Retinal pigment epithelial cell (primary cell): ENCODE measurements at regions not wholly inside any gene's neighbourhood (a gene's known extent, or its start where the extent isn't known, plus 50 kb on each side); places are given as distances from the start of the nearest gene placed in this dataset.

Source experiments
- DNase-seq: peaks from one replicate; pipeline ENCODE4 v3.0.0-alpha.2; 2010; ENCODE audit warnings: low read depth
- H3K4me3 ChIP-seq: 2 replicates; pipeline ENCODE4 v1.5.1; 2011; ENCODE audit warnings: mild to moderate bottlenecking, low read length, control low read depth, moderate library complexity
- TF ChIP-seq, protein P1 (sequence below): conservative IDR thresholded peaks from 2 replicates; pipeline ENCODE4 v1.5.1; 2011; ENCODE audit warnings: low read depth, low read length, control low read depth, inconsistent platforms

DNA sequence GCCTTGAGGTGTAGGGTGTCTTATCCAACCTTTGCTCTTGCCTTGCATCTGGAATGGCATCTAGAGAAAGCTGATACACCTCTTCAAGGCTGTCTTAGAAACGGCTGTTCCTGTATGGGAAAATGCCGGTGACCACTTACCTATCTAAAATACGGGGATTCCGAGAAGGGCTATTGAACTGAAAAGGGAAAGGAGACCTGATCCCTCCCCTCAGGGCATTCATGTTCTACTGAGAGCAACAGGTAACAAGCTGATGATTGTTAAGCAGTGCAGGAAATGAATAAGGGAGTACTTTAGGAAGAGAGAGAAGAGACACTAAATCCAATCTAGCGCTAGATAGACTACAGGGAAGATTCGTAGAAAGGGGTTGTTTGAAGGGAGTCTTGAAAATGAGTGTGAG lies 1388.1 kb downstream of the FAM181B start:
- TF ChIP-seq, protein P1, sequence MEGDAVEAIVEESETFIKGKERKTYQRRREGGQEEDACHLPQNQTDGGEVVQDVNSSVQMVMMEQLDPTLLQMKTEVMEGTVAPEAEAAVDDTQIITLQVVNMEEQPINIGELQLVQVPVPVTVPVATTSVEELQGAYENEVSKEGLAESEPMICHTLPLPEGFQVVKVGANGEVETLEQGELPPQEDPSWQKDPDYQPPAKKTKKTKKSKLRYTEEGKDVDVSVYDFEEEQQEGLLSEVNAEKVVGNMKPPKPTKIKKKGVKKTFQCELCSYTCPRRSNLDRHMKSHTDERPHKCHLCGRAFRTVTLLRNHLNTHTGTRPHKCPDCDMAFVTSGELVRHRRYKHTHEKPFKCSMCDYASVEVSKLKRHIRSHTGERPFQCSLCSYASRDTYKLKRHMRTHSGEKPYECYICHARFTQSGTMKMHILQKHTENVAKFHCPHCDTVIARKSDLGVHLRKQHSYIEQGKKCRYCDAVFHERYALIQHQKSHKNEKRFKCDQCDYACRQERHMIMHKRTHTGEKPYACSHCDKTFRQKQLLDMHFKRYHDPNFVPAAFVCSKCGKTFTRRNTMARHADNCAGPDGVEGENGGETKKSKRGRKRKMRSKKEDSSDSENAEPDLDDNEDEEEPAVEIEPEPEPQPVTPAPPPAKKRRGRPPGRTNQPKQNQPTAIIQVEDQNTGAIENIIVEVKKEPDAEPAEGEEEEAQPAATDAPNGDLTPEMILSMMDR = no peak
- no peak overlapping the region for H3K4me3 ChIP-seq
- DNase-seq = no peak

DNA sequence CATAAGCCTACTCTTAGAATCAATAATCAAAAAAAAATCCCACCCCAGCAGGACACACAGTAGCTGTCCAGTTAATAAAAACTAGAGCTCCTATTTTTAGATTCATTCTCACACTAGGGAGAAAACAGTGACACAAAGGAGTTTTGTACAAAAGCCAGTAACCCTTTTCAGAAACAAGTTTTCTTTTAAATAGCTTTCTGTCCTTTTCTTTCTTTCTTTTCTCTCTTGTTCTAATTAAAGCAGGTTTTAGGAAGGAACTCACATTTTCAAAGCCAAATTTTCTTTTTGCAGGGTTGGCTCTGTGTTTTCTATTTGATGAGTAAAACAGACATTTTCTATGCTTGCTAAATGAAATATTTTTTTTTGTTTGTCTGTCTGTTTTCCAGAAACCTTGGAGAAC lies 1390.7 kb downstream of the FAM181B start:
- H3K4me3 ChIP-seq = no peak overlapping the region
- DNase-seq = no peak
- TF ChIP-seq, protein P1 = no peak

DNA sequence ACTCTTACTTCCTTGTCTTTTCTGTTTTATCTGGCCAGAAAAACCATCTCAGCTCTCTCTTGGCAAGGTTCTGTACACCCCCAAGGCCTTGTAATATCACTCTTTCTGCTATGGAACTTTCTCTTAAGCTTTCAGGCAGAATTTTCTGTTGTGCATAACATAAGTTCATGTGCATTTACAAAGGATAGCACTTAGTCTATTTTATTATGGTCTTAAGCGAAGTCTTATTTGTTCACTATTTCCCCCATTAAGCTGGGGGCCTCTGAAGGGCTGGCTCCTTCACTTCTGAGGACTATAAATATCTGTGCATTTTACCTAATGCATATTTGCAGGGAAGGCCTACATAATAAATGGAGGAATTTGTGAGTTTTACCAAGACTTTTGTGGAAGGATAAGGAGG lies 1393.4 kb downstream of the FAM181B start:
- no peak for DNase-seq
- H3K4me3 ChIP-seq = no peak overlapping the region

DNA sequence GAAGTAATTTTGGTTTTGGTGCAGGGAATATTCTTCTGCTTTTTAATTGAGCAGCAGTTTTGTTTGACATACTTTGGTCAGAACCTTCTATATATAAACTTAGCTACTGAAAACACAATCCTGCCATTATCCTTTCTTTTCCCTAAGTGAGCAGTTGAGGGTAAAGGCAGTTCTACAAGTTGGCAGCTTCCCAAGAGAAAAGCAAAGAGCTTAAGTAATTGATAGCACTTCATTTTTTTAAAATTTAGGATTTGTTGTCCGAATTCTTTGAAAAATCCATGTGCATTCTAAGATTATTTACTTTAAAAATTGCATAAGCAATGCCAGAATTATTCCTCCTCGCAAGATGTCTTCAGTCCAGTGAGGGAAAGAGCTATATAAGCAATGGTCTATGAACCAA lies 1394.1 kb downstream of the FAM181B start:
- peak; percentile 7 for DNase-seq
- H3K4me3 ChIP-seq = no peak overlapping the region
- TF ChIP-seq, protein P1 = no peak

More for the DNA sequence above, 1393.4 kb downstream of the FAM181B start:
- TF ChIP-seq, protein P1 = no peak

DNA sequence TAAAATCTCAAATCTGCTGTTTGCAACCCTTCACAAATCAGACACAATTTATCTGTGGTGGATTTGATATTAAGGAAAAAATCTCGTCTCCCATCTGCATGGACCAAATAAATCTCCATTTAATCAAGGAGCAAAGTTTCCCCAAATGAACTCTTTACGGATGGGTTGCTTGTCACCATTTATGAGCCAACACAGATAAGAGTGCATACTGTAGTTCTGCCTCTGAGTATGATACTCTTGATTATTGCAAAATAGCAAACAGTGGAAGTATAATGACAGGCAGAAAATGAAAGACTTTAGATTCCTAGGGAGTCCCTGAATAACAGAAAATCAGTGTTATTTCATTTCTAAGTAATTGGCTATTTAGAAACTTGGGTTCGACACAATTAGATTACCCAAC lies 1395.9 kb downstream of the FAM181B start:
- TF ChIP-seq, protein P1 = no peak
- DNase-seq = no peak
- H3K4me3 ChIP-seq = no peak overlapping the region

DNA sequence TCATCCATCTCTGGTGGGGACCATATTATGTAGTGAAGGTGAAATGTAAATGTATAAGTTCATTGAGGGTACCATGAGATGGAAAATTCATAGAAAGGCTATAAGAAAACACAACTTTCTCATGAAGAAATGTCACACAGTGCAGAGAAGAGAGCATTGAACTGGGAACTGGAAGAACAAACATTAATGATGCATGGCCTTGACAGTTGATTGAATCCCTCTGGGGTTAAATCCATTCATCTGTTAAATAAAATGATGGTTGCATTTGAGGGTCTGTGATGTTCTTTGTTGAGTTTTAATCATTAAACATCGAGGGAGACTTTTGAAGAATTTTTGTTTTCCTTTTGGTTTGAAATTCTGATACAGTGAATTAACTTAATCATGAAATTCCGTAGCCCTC lies 1401.4 kb downstream of the FAM181B start:
- DNase-seq = no peak
- H3K4me3 ChIP-seq = no peak overlapping the region
- TF ChIP-seq, protein P1 = no peak

DNA sequence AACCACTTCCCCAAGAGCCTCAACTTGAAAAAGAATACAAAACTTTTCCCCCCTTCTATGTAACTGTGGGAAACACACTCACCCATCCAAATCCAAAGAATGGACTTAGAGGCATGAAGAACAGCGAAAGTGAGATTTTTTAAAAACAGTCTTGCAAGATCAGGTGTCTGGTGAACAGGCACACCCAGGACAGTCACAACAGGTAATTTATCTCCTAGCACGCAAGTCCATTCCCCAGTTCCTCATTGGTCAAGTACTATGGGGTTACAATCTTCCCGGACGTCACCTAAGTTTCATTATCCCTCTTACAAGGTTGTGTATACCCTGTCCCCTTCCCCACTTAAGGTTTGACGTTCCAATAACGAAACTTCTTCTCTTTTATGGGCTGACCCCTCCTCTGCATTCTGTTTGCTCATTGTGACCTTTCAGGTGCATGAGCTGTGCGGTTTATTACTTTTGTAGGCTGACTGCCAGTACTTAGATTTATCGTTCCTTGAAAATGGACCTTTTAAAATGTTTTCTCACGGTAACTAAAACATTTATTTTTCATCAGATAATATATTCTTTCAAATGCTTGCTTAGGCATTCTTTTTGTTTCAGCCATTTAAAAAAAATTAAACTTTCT lies 1401.9 kb downstream of the FAM181B start:
- H3K4me3 ChIP-seq = no peak overlapping the region
- no peak for DNase-seq
- TF ChIP-seq, protein P1 = no peak
